Neural cell (in vitro differentiated cells): ENCODE measurements at regions not wholly inside any gene's neighbourhood (a gene's known extent, or its start where the extent isn't known, plus 50 kb on each side); places are given as distances from the start of the nearest gene placed in this dataset.

Source experiments
- CTCF ChIP-seq: fragments of 450-650 bp; IDR thresholded peaks from 2 replicates; pipeline ENCODE4 v1.5.1; 2014; ENCODE audit warnings: antibody characterized with exemption, mild to moderate bottlenecking, moderate library complexity; ENCODE audit not compliant: poor library complexity, severe bottlenecking
- EP300 ChIP-seq: fragments of 450-650 bp; conservative IDR thresholded peaks from 2 replicates; pipeline ENCODE4 v1.6.1; 2014; ENCODE audit warnings: antibody characterized with exemption, mild to moderate bottlenecking, moderate library complexity; ENCODE audit not compliant: poor library complexity, severe bottlenecking
- RAD21 ChIP-seq: fragments of 450-650 bp; conservative IDR thresholded peaks from 2 replicates; pipeline ENCODE4 v1.6.1; 2014; ENCODE audit warnings: antibody characterized with exemption, mild to moderate bottlenecking, moderate library complexity

GRCh38 chr13:66139701-66140100 is 1090.4 kb downstream of the PCDH9 start:
- TF ChIP-seq EP300, result no peak
- no peak for TF ChIP-seq CTCF
- TF ChIP-seq RAD21, result no peak
